ENCODE measurements at regions not wholly inside any gene's neighbourhood (a gene's known extent, or its start where the extent isn't known, plus 50 kb on each side); places are given as distances from the start of the nearest gene placed in this dataset.

- no peaks in the 10 kb centered on the region for H3K9me2 ChIP-seq (replicated peaks; ENCODE audit: low read length)
- intact Hi-C loops (cut with micrococcal nuclease) = no loop called here
- no peaks in the 10 kb centered on the region for H4K20me1 ChIP-seq (ENCODE audit: low read length)
- no peaks in the 10 kb centered on the region for H3K36me3 ChIP-seq (ENCODE audit: low read depth, low read length)
- H3K4me1 ChIP-seq (ENCODE audit: insufficient read depth, low read length) = no peaks in the 10 kb centered on the region
- ChIA-PET POLR2A (ENCODE audit: unreplicated experiment) (no interaction called here), CTCF (no interaction called here)
- no peak overlapping the region for H3K27ac ChIP-seq (ENCODE audit: low read length)
- TF ChIP-seq EZH2 (IDR thresholded peaks at IDR 0.05; ENCODE audit: low read length, unreplicated experiment) (no peak), CTCF (conservative IDR thresholded peaks at IDR 0.05; ENCODE audit: low read depth, low read length) (no peak), EZH2phosphoT487 (IDR thresholded peaks at IDR 0.05; ENCODE audit: borderline replicate concordance, low read length) (no peak)
- peaks cover 11% of the 10 kb centered on the region for H3K27me3 ChIP-seq (ENCODE audit: low read length)
- H2AFZ ChIP-seq (ENCODE audit: low read length) = no peak overlapping the region
- no peaks in the 10 kb centered on the region for H3K79me2 ChIP-seq (ENCODE audit: low read length)
- no peak for ATAC-seq
- DNase-seq = no peak
- no peak overlapping the region for H3K9ac ChIP-seq (ENCODE audit: low read length)
- H3K9me3 ChIP-seq (ENCODE audit: low read length) = no peaks in the 10 kb centered on the region
- no peak overlapping the region for H3K4me3 ChIP-seq (ENCODE audit: low read length)
- H3F3A ChIP-seq (ENCODE audit: low read length, unreplicated experiment) = no peaks in the 10 kb centered on the region
- BruUV-seq (replicated peaks) = no TSS peak
- H3K4me2 ChIP-seq (ENCODE audit: low read length) = no peak overlapping the region
Measured at GRCh38 chr16:56140645-56141044, 50.6 kb upstream of the GNAO1 start.

GRCh38 chr16:56137269-56137668, 54.0 kb upstream of the GNAO1 start:
- intact Hi-C loops (cut with micrococcal nuclease) = no loop called here
- Histone ChIP-seq H3K9me3 (ENCODE audit: low read length) (no peaks in the 10 kb centered on the region), H3K9me2 (replicated peaks; ENCODE audit: low read length) (no peaks in the 10 kb centered on the region), H2AFZ (ENCODE audit: low read length) (no peak overlapping the region), H4K20me1 (ENCODE audit: low read length) (no peaks in the 10 kb centered on the region), H3K9ac (ENCODE audit: low read length) (no peak overlapping the region), H3K27me3 (ENCODE audit: low read length) (no peaks in the 10 kb centered on the region), H3K79me2 (ENCODE audit: low read length) (no peaks in the 10 kb centered on the region), H3K4me1 (ENCODE audit: insufficient read depth, low read length) (no peaks in the 10 kb centered on the region), H3K4me3 (ENCODE audit: low read length) (no peak overlapping the region), H3F3A (ENCODE audit: low read length, unreplicated experiment) (no peaks in the 10 kb centered on the region), H3K27ac (ENCODE audit: low read length) (no peak overlapping the region), H3K4me2 (ENCODE audit: low read length) (no peak overlapping the region), H3K36me3 (ENCODE audit: low read depth, low read length) (no peaks in the 10 kb centered on the region)
- ChIA-PET POLR2A (ENCODE audit: unreplicated experiment) (no interaction called here), CTCF (no interaction called here)
- no peak for TF ChIP-seq CTCF (conservative IDR thresholded peaks at IDR 0.05; ENCODE audit: low read depth, low read length)
- DNase-seq = no peak
- BruUV-seq (replicated peaks) = no TSS peak
- no peak for ATAC-seq

GRCh38 chr16:56136256-56136655, 55.0 kb upstream of the GNAO1 start:
- TF ChIP-seq EZH2 (IDR thresholded peaks at IDR 0.05; ENCODE audit: low read length, unreplicated experiment) (no peak), EZH2phosphoT487 (IDR thresholded peaks at IDR 0.05; ENCODE audit: borderline replicate concordance, low read length) (no peak), CTCF (conservative IDR thresholded peaks at IDR 0.05; ENCODE audit: low read depth, low read length) (no peak)
- ChIA-PET POLR2A (ENCODE audit: unreplicated experiment) (no interaction called here), CTCF (no interaction called here)
- Histone ChIP-seq H4K20me1 (ENCODE audit: low read length) (no peaks in the 10 kb centered on the region), H3K27ac (ENCODE audit: low read length) (no peak overlapping the region), H3K4me3 (ENCODE audit: low read length) (no peak overlapping the region), H2AFZ (ENCODE audit: low read length) (no peak overlapping the region), H3K27me3 (ENCODE audit: low read length) (no peaks in the 10 kb centered on the region), H3K79me2 (ENCODE audit: low read length) (no peaks in the 10 kb centered on the region), H3K9me3 (ENCODE audit: low read length) (no peaks in the 10 kb centered on the region), H3K4me1 (ENCODE audit: insufficient read depth, low read length) (no peaks in the 10 kb centered on the region), H3F3A (ENCODE audit: low read length, unreplicated experiment) (no peaks in the 10 kb centered on the region), H3K9me2 (replicated peaks; ENCODE audit: low read length) (no peaks in the 10 kb centered on the region), H3K36me3 (ENCODE audit: low read depth, low read length) (no peaks in the 10 kb centered on the region), H3K9ac (ENCODE audit: low read length) (no peak overlapping the region), H3K4me2 (ENCODE audit: low read length) (no peak overlapping the region)
- intact Hi-C loops (cut with micrococcal nuclease) = no loop called here
- DNase-seq (no peak), ATAC-seq (no peak)
- BruUV-seq (replicated peaks) = no TSS peak

Measured in PC-3 (cell line).